ENCODE measurements at regions not wholly inside any gene's neighbourhood (a gene's known extent, or its start where the extent isn't known, plus 50 kb on each side); places are given as distances from the start of the nearest gene placed in this dataset.

GRCh38 chr4:127246963-127247952 is 385.5 kb upstream of the INTU start:
- ATAC-seq = no peak
- ChIA-PET POLR2A (no interaction called here), RAD21 (ENCODE audit: unreplicated experiment) (no interaction called here), SMC1A (ENCODE audit: uncharacterized antibody, unreplicated experiment) (no interaction called here), CTCF (no interaction called here)
- Histone ChIP-seq H3K79me2 (ENCODE audit: control insufficient read depth, insufficient read depth, low read length) (no peaks in the 10 kb centered on the region), H2AFZ (ENCODE audit: control insufficient read depth, low read depth, low read length) (no peak overlapping the region), H3K4me1 (ENCODE audit: control insufficient read depth, insufficient read depth, low read length) (no peaks in the 10 kb centered on the region), H3K9me3 (replicated peaks; ENCODE audit: control insufficient read depth, insufficient read depth, low read length) (no peaks in the 10 kb centered on the region), H3K9ac (ENCODE audit: control insufficient read depth, insufficient read depth, low read length) (no peak overlapping the region), H3K27ac (ENCODE audit: control insufficient read depth, insufficient read depth) (no peak overlapping the region), H3K4me3 (no peak overlapping the region), H3K27me3 (replicated peaks in 1 of 2; ENCODE audit: control insufficient read depth in 2 of 2, insufficient read depth in 2 of 2, low read length in 1 of 2) (no peaks in the 10 kb centered on the region), H4K20me1 (ENCODE audit: control insufficient read depth, insufficient read depth) (no peaks in the 10 kb centered on the region), H3K36me3 (ENCODE audit: control insufficient read depth in 2 of 2, insufficient read depth in 2 of 2, low read length in 1 of 2) (no peaks in the 10 kb centered on the region), H3K4me2 (ENCODE audit: control insufficient read depth, insufficient read depth) (no peak overlapping the region)
- DNase-seq (ENCODE audit: low read depth, low spot score) = no peak
- in situ Hi-C loops (cut with MboI) = no loop called here
- intact Hi-C loops (cut with micrococcal nuclease; ENCODE audit: unreplicated experiment) = no loop called here
- BruUV-seq (replicated peaks) = no TSS peak
- FAIRE-seq = no peak
- WGBS (ENCODE audit: insufficient coverage, insufficient replicate concordance, low lambda C conversion rate, missing lambda C conversion rate) = under 1% methylated on average over 6 of the region's 6 CpGs
- no peak for TF ChIP-seq SIX5 (IDR thresholded peaks at IDR 0.05; ENCODE audit: low read depth, low read length, severe bottlenecking)
- no peak for TF ChIP-seq RELB (IDR thresholded peaks at IDR 0.05; ENCODE audit: low read depth)
- TF ChIP-seq FOS (IDR thresholded peaks at IDR 0.05; ENCODE audit: borderline replicate concordance, extremely low read depth, insufficient read length) = no peak
- TF ChIP-seq STAT3 (IDR thresholded peaks at IDR 0.05; ENCODE audit: low read depth, low read length) = no peak
- TF ChIP-seq IKZF2 (IDR thresholded peaks at IDR 0.05) = no peak
- TF ChIP-seq, protein P1, sequence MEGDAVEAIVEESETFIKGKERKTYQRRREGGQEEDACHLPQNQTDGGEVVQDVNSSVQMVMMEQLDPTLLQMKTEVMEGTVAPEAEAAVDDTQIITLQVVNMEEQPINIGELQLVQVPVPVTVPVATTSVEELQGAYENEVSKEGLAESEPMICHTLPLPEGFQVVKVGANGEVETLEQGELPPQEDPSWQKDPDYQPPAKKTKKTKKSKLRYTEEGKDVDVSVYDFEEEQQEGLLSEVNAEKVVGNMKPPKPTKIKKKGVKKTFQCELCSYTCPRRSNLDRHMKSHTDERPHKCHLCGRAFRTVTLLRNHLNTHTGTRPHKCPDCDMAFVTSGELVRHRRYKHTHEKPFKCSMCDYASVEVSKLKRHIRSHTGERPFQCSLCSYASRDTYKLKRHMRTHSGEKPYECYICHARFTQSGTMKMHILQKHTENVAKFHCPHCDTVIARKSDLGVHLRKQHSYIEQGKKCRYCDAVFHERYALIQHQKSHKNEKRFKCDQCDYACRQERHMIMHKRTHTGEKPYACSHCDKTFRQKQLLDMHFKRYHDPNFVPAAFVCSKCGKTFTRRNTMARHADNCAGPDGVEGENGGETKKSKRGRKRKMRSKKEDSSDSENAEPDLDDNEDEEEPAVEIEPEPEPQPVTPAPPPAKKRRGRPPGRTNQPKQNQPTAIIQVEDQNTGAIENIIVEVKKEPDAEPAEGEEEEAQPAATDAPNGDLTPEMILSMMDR (IDR thresholded peaks at IDR 0.05 in 2 of 3, conservative IDR thresholded peaks at IDR 0.05 in 1 of 3; ENCODE audit: control insufficient read depth in 2 of 3, extremely low read depth in 1 of 3, insufficient read depth in 1 of 3, low read depth in 3 of 3, low read length in 3 of 3) = no peak
- TF ChIP-seq PKNOX1 (IDR thresholded peaks at IDR 0.05) = no peak
- TF ChIP-seq, protein P2, sequence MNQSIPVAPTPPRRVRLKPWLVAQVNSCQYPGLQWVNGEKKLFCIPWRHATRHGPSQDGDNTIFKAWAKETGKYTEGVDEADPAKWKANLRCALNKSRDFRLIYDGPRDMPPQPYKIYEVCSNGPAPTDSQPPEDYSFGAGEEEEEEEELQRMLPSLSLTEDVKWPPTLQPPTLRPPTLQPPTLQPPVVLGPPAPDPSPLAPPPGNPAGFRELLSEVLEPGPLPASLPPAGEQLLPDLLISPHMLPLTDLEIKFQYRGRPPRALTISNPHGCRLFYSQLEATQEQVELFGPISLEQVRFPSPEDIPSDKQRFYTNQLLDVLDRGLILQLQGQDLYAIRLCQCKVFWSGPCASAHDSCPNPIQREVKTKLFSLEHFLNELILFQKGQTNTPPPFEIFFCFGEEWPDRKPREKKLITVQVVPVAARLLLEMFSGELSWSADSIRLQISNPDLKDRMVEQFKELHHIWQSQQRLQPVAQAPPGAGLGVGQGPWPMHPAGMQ (IDR thresholded peaks at IDR 0.05; ENCODE audit: borderline replicate concordance) = no peak
- TF ChIP-seq EED (IDR thresholded peaks at IDR 0.05; ENCODE audit: low read depth) = no peak
- TF ChIP-seq IRF3 (IDR thresholded peaks at IDR 0.05) = no peak
- no peak for TF ChIP-seq E2F8 (IDR thresholded peaks at IDR 0.05; ENCODE audit: low read depth, partially characterized antibody)
- no peak for TF ChIP-seq SIN3A (IDR thresholded peaks at IDR 0.05; ENCODE audit: low read depth, low read length)
